ENCODE measurements at regions not wholly inside any gene's neighbourhood (a gene's known extent, or its start where the extent isn't known, plus 50 kb on each side); places are given as distances from the start of the nearest gene placed in this dataset.
"Not testable (repeated sequence)": the region's sequence is repeated elsewhere in the genome, so short reads cannot be mapped to it uniquely, and the experiment has no call there.

GRCh38 chr5:145062280-145063062, 772.7 kb downstream of the PRELID2 start:
- DNase-seq = no peak

- no peak for DNase-seq
These were observed 778.3 kb downstream of the PRELID2 start for GRCh38 chr5:145056800-145057199.

DNA sequence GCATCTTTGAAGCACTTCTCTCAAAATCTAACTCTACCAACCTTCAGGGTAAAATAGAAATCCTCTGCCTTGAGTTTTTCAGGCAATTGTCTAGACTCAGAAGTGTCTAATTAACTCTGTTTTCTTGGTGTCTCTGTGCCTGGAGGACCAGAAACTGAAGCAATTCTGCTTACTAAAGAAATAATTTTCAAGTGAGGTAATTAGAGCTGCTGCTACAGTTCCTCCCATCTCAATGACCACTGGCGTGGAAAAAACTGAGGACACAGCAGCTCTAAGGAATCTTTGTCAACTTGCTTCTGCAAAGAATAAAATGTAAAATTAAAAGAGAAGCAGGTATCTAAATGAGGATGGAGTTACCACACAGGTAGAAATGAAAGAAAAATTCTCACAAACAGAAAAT, 785.0 kb downstream of the PRELID2 start:
- no peak for DNase-seq

GRCh38 chr5:145044970-145045369, 790.2 kb downstream of the PRELID2 start:
- no peak for DNase-seq

DNA sequence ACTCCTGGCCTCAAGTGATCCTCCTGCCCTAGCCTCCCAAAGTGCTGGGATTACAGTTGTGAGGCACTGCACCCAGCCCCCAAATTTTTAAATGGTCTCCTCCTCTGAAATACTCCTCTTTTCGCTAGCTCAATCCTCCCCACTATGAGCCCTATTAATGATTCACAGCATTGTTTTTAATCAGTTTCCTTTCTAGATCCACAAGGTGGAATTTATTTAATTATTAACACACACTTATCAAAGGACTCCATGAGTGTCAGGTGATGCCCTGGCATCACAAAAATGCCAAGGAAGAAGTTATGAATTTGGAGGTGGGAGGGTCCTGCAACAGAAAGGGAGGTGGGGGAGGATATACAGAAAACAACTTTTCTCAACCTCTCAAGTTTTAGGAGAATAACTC, 806.5 kb downstream of the PRELID2 start:
- DNase-seq = no peak

GRCh38 chr5:145027286-145027685, 807.9 kb downstream of the PRELID2 start:
- no peak for DNase-seq

GRCh38 chr5:145025775-145026174, 809.4 kb downstream of the PRELID2 start:
- DNase-seq = no peak

DNA sequence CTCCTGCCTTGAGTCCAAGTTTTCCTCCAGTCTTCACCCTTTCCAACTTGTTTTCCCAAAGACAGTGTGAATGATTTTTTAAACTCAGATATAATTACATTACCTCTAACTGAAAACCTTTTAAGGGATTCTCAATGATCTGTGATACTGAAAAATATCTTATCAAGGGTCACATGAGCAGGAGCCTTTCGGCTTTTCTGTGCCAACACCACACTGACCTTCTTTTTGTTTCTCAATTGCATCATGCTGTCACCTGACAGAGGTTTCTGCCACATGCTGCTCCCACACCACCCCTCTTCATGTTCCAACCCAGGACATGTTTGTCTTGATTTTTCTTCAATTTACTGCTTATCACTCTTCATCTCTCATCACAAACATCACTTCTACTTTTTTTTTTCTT, 820.0 kb downstream of the PRELID2 start:
- DNase-seq = no peak

GRCh38 chr5:145014109-145014508, 821.0 kb downstream of the PRELID2 start:
- DNase-seq = no peak

DNA sequence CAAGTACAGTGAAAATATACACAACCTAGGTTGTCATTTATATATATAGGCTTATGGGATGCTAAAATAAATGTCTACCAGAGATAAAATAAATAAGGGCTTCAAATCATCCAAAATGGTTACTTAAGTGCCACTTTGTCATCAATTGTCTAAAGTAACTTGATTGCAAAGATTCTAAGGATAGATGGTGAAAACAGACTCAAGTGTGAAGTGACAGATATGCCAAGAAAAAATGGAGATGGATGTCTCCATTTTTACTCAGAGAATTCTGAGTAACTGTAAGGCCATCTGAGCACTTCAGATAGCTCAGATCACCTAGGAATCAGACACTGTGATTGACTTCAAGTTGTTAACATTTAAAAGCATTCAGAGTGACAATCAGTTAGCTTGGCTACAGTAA, 824.3 kb downstream of the PRELID2 start:
- DNase-seq = no peak

DNA sequence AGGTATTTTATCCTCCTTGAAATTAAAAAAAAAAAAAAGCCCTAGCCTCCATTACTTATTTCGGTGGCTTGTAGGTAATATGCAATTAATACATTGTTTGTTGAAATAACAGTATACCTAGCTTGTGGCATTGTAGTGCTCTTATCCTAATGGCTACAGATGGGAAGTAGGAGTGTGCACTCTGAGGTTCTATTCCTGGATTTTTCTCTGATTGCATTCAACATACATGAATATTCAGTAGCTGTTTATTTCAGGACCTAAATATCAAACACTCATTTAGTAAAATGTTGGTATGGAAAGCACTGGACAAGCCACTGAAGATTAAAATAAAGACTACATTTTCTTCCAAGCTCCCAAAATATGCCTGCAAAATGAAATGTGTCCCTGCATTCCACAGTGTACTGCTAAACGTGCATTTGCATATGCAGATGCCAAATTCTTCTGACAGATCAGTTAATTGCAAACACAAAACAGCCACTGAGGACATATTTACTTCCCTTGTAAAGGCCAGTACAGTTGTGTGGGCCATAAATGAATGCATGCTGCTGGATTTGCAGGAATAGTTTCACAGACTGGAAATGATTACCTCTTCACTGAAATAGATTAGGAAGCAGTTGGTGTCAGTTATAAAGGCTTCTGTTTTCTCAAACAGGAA, 826.1 kb downstream of the PRELID2 start:
- DNase-seq = no peak

DNA sequence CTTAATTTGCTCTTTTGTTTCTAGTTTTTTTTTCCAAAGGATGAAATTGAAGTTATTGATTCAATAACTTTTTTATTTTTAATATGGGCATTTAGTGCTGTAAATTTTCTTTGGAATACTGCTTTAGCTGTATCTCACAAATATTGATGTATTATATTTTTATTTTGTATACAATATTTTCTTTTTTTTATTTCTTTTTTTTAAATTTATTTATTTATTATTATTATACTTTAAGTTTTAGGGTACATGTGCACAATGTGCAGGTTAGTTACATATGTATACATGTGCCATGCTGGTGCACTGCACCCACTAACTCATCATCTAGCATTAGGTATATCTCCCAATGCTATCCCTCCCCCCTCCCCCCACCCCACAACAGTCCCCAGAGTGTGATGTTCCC, 823.7 kb downstream of the KCTD16 start:
- not testable (repeated sequence) for DNase-seq

DNA sequence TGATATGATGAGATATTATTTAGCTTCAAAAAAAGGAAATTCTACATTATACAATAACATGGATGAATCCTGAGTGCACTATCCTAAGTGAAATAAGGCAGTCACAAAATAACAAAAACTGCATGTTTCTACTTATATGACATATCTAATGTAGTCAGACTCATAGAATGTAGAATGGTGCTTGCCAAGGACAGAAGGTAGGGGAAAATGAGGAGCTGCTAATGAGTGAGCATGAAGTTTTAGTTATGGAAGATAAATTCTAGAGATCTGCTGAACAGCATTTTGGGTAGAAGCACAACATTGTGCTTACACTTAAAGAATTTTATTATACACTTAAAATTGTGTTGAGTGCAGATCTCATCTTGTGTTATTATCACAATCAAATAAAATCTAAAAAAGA, 812.4 kb downstream of the KCTD16 start:
- no peak for DNase-seq

DNA sequence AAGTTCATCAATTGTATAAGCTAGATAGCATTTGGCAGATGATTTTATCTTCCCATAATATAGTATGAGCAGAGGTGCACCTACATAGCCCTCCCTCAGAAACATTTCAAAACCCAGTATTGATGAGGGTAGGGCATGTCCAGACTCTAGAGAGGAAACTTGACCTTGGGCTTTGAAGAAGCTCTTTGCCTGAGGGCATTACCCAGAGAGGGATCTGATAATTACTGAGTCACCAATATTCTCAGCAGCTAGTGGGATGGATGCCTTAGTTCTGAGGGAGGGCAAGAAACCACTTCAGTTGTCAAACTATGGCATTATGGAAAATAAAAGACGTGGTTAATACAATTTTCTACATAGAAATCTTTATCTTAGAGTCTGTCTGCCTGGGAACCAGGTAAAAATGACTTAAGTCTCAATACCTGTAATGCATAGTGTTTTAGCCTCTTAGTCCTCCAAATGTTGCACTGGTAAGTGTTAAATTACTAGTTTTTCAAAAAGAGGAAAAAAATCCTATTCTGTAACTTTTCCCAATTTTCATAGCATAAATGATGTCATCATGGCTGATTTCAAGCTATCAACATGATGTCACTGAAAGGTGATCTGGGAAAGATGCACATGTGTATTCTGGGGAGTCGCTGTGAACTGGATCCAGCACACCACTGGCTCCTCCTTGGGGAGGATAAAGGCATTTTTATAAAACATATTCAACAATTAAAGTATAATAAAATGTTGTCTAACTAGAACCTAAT, 809.0 kb downstream of the KCTD16 start:
- no peak for DNase-seq

DNA sequence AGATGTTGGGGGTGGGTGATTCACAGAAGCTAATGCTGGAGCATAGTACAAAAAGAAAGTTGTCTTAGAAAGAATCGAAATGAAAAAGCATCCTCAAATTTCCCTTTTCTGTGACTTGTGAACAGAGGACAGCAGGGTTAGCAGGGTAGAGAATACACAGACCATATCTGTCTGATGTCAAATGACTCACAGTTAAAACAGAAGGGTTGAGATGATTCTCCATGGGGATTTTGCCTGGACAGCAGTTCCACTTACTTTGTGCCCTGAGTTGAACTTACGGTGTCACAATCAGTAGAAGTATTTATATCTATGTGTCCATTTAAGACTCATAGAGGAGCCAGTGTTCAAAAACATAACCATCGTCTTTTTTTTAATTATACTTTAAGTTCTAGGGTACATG, 801.6 kb downstream of the KCTD16 start:
- DNase-seq = no peak

GRCh38 chr5:144971108-144971850, 800.6 kb downstream of the KCTD16 start:
- no peak for DNase-seq

GRCh38 chr5:144960296-144960695, 789.6 kb downstream of the KCTD16 start:
- DNase-seq = no peak

DNA sequence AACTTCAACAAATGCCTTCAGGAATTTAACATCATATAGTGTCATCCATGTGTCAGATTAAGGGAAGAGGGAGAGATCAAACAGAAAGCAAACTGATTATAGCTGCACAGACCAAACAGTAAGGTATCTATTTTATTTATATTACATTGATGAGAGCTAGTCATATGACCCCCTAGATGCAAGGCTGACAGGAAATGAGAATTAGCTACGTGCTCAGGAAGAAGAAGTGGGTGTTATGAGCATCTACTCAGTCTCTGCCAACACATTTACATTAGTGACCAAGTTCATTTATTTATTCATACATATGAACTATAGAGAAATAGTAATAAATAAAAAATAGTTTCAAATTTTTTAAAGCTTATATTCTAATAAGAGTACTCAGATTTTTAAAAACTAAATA, 787.3 kb downstream of the KCTD16 start:
- no peak for DNase-seq

DNA sequence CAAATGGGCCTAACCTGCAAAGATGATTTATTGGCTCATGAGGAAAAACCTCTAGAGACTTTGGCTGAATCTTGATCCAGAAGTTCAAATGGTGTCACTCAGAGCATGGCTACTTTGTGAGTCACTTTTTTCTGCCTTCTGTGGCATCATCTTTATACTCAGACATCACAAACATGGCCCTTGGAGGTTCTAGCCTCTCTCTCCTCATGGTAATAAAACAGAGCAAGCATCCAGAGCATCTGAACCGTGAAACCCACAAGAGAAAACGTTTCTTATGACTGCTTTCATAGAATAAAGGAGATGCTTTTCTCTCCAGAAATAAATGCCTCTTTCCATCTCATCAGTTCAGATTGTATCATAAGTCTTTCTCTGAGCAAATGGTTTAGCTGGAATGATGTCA, 780.3 kb downstream of the KCTD16 start:
- no peak for DNase-seq

GRCh38 chr5:144947023-144947422, 776.4 kb downstream of the KCTD16 start:
- no peak for DNase-seq

DNA sequence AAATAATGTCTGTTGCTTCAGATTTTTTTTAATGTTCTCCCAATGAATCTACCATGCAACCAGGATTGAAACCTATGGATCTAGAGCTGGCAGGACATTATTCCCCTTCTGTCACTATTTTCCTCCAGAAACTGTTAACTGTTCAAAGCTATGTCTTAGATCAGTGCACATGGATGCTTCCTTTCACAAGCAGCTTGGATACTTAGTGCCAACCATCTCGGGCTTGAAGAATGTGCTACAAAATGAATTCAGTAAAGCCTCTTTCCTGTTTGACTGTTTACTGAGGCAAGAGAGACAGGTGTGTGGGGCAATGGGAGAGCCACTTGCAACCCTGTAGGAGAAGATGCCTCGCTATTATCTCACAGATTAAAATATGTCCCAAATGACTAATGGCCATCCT, 774.8 kb downstream of the KCTD16 start:
- no peak for DNase-seq

DNA sequence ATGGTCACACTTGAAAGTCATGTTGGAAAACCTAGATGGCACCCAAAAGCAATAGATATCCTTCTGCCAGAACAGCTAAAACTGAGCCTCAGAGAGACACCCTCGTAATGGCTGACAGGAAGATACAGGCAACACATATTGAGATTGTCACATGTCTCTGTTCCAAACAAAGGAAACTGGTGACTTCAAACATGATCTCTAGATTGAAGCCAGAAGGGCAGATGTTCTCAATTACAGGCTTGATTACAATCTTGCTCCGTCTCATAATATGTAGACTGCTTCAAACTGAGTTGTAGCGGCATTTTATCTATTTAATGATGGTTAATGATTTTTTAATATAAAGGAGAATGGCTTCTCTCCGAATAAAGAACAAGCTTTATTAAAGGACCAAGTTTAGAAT, 774.3 kb downstream of the KCTD16 start:
- DNase-seq = no peak

DNA sequence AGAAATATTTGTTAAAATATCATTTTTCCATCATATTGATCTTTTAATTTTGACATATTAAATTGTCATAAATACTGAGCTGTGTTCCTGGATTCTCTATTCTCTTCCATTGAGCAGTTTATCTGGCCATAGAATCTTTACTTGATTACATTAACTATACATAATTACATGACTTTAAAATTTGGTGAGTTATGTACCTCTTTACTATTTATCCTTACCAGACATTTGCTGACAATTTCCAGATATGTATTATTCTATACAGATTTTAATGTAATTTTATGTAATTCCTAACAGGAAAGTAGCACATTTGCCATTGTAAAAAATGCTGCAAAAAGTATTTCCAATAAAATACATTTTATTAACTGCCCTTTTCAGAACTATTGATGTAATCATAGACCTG, 770.3 kb downstream of the KCTD16 start:
- no peak for DNase-seq
